ENCODE measurements at regions not wholly inside any gene's neighbourhood (a gene's known extent, or its start where the extent isn't known, plus 50 kb on each side); places are given as distances from the start of the nearest gene placed in this dataset.

- Histone ChIP-seq H3K4me3 (replicated peaks; ENCODE audit: insufficient read depth, low read length) (no peak overlapping the region), H3K27ac (replicated peaks) (no peak overlapping the region), H3K27me3 (ENCODE audit: insufficient read depth, poor library complexity, severe bottlenecking) (no peaks in the 10 kb centered on the region)
- no peak for DNase-seq (ENCODE audit: low read depth in 1 of 2, low spot score in 1 of 2)
- TF ChIP-seq GABPA (IDR thresholded peaks at IDR 0.05; ENCODE audit: low read depth), result no peak
- no peak for TF ChIP-seq REST (IDR thresholded peaks at IDR 0.05; ENCODE audit: insufficient replicate concordance, low read depth)
- TF ChIP-seq SPI1 (IDR thresholded peaks at IDR 0.05; ENCODE audit: borderline replicate concordance, low read depth), result no peak
- TF ChIP-seq CTCF (IDR thresholded peaks at IDR 0.05; ENCODE audit: insufficient read depth, low read length), result no peak
- no peak for TF ChIP-seq POLR2AphosphoS5 (IDR thresholded peaks at IDR 0.05; ENCODE audit: low read depth)
Observed at GRCh38 chr6:77097940-77098339, 365.4 kb downstream of the HTR1B start.

- TF ChIP-seq GABPA (IDR thresholded peaks at IDR 0.05; ENCODE audit: low read depth) (no peak), REST (IDR thresholded peaks at IDR 0.05; ENCODE audit: insufficient replicate concordance, low read depth) (no peak), POLR2AphosphoS5 (IDR thresholded peaks at IDR 0.05; ENCODE audit: low read depth) (no peak)
- Histone ChIP-seq H3K4me3 (replicated peaks; ENCODE audit: insufficient read depth, low read length) (no peak overlapping the region), H3K27ac (replicated peaks) (no peak overlapping the region), H3K27me3 (ENCODE audit: insufficient read depth, poor library complexity, severe bottlenecking) (no peaks in the 10 kb centered on the region)
- DNase-seq (ENCODE audit: low read depth in 1 of 2, low spot score in 1 of 2), result no peak
Observed at GRCh38 chr6:77095936-77096627, 367.2 kb downstream of the HTR1B start.

- no peak for TF ChIP-seq POLR2AphosphoS5 (IDR thresholded peaks at IDR 0.05; ENCODE audit: low read depth)
- no peak for TF ChIP-seq CTCF (IDR thresholded peaks at IDR 0.05; ENCODE audit: insufficient read depth, low read length)
- TF ChIP-seq GABPA (IDR thresholded peaks at IDR 0.05; ENCODE audit: low read depth), result no peak
- no peak for TF ChIP-seq REST (IDR thresholded peaks at IDR 0.05; ENCODE audit: insufficient replicate concordance, low read depth)
- no peak for TF ChIP-seq SPI1 (IDR thresholded peaks at IDR 0.05; ENCODE audit: borderline replicate concordance, low read depth)
- Histone ChIP-seq H3K27ac (replicated peaks) (no peak overlapping the region), H3K4me3 (replicated peaks; ENCODE audit: insufficient read depth, low read length) (no peak overlapping the region), H3K27me3 (ENCODE audit: insufficient read depth, poor library complexity, severe bottlenecking) (no peaks in the 10 kb centered on the region)
- DNase-seq (ENCODE audit: low read depth in 1 of 2, low spot score in 1 of 2), result no peak
Observed at GRCh38 chr6:77094821-77095220, 368.5 kb downstream of the HTR1B start.

Data from HL-60 (cell line).